GM12878 (cell line): ENCODE measurements at regions not wholly inside any gene's neighbourhood (a gene's known extent, or its start where the extent isn't known, plus 50 kb on each side); places are given as distances from the start of the nearest gene placed in this dataset.

ENCODE experiments used
- ATAC-seq: fragments of 200-7000 bp; cut with Tn5 transposase; 3 replicates; pipeline ENCODE4 v1.9.1; 2020; ENCODE audit warnings: mild to moderate bottlenecking, moderate library complexity
- BruUV-seq: library from RNA; stranded (reverse); fragments of 400-500 nt; replicated peaks from 2 replicates; lab custom pipeline; 2021; lab: Mats Ljungman, UMichigan
- CTCF ChIA-PET: fragments of 300-600 bp; sonication (Branson Sonifier 250); formaldehyde crosslinking; extraction: SDS; loops from one replicate; lab custom pipeline; 2021; ENCODE audit warnings: inconsistent platforms; lab: Yijun Ruan, JAX
- POLR2A ChIA-PET: fragments of 350-600 bp; formaldehyde crosslinking; extraction: SDS; loops from one replicate; lab custom pipeline; 2021; ENCODE audit warnings: inconsistent platforms; lab: Charles Lee
- RAD21 ChIA-PET: fragments of 300-600 bp; sonication (Branson Sonifier 250); formaldehyde crosslinking; loops from one replicate; lab custom pipeline; 2023; ENCODE audit warnings: antibody characterized with exemption; ENCODE audit not compliant: unreplicated experiment; lab: Charles Lee
- SMC1A ChIA-PET: fragments of 300-600 bp; sonication (Branson Sonifier 250); formaldehyde crosslinking; loops from one replicate; lab custom pipeline; 2023; ENCODE audit not compliant: unreplicated experiment, uncharacterized antibody; lab: Charles Lee
- DNase-seq: peaks from one replicate; pipeline ENCODE4 v3.0.0-alpha.2; 2011; ENCODE audit warnings: low read depth, low spot score
- FAIRE-seq: peaks from 3 replicates; lab custom pipeline; 2011; peaks lifted over from hg19 to GRCh38; lab: Jason Lieb, UNC
- H2AFZ ChIP-seq: 2 replicates; pipeline ENCODE4 v1.6.0; 2011; ENCODE audit warnings: low read depth, low read length, control low read depth; ENCODE audit not compliant: control insufficient read depth
- H3K27ac ChIP-seq: 2 replicates; pipeline ENCODE4 v1.5.1; 2011; ENCODE audit warnings: control low read depth; ENCODE audit not compliant: control insufficient read depth, insufficient read depth
- H3K27me3 ChIP-seq, 2 experiments: replicated peaks in 1 of 2; 2 replicates each; pipeline versions ENCODE4 v1.6.0 to v1.6.1; 2011; ENCODE audit warnings: low read length in 1 of 2; ENCODE audit not compliant: control insufficient read depth in 2 of 2, insufficient read depth in 2 of 2
- H3K36me3 ChIP-seq, 2 experiments: 2 replicates each; pipeline ENCODE4 v1.5.1; 2011; ENCODE audit warnings: low read length in 1 of 2; ENCODE audit not compliant: control insufficient read depth in 2 of 2, insufficient read depth in 2 of 2
- H3K4me1 ChIP-seq: 2 replicates; pipeline ENCODE4 v1.6.1; 2011; ENCODE audit warnings: mild to moderate bottlenecking, low read length, moderate library complexity, mixed read lengths; ENCODE audit not compliant: control insufficient read depth, insufficient read depth
- H3K4me2 ChIP-seq: 2 replicates; pipeline ENCODE4 v1.6.0; 2011; ENCODE audit warnings: control low read depth; ENCODE audit not compliant: control insufficient read depth, insufficient read depth
- H3K4me3 ChIP-seq: fragments of 200-600 bp; sonication (generic); 2 replicates; pipeline ENCODE4 v1.5.1; 2016
- H3K79me2 ChIP-seq: 2 replicates; pipeline ENCODE4 v1.6.0; 2011; ENCODE audit warnings: low read length; ENCODE audit not compliant: control insufficient read depth, insufficient read depth
- H3K9ac ChIP-seq: 2 replicates; pipeline ENCODE4 v1.8.0; 2011; ENCODE audit warnings: low read length, control low read depth, mixed read lengths; ENCODE audit not compliant: control insufficient read depth, insufficient read depth
- H3K9me3 ChIP-seq: replicated peaks from 3 replicates; pipeline ENCODE4 v1.5.1; 2011; ENCODE audit warnings: mild to moderate bottlenecking, low read length; ENCODE audit not compliant: control insufficient read depth, insufficient read depth
- H4K20me1 ChIP-seq: 2 replicates; pipeline ENCODE4 v1.6.0; 2011; ENCODE audit not compliant: control insufficient read depth, insufficient read depth
- ATF7 ChIP-seq: fragments of 450-650 bp; IDR thresholded peaks from 2 replicates; pipeline ENCODE4 v1.6.1; 2016; ENCODE audit warnings: low read depth, mild to moderate bottlenecking
- CUX1 ChIP-seq: IDR thresholded peaks from 2 replicates; pipeline ENCODE4 v1.6.1; 2012; ENCODE audit warnings: improper control_type of control experiment, low read depth, low read length; ENCODE audit not compliant: insufficient replicate concordance
- JUNB ChIP-seq: IDR thresholded peaks from 2 replicates; pipeline ENCODE4 v1.6.1; 2016; ENCODE audit warnings: antibody characterized with exemption, mild to moderate bottlenecking
- KAT2A ChIP-seq: conservative IDR thresholded peaks from 2 replicates; pipeline ENCODE4 v1.6.1; 2011; ENCODE audit warnings: low read depth, low read length; ENCODE audit not compliant: control insufficient read depth
- RCOR1 ChIP-seq: conservative IDR thresholded peaks from 2 replicates; pipeline ENCODE4 v1.6.1; 2012; ENCODE audit warnings: low read depth, low read length, improper control_type of control experiment
- STAT3 ChIP-seq: IDR thresholded peaks from 2 replicates; pipeline ENCODE4 v1.6.1; 2011; ENCODE audit warnings: low read depth, low read length, improper control_type of control experiment
- YBX1 ChIP-seq: fragments of 450-650 bp; IDR thresholded peaks from 2 replicates; pipeline ENCODE4 v1.6.1; 2016; ENCODE audit warnings: antibody characterized with exemption
- ZNF24 ChIP-seq: fragments of 450-650 bp; IDR thresholded peaks from 2 replicates; pipeline ENCODE4 v1.6.1; 2017; ENCODE audit warnings: antibody characterized with exemption, mild to moderate bottlenecking
- WGBS: methylation state at CpG from one replicate; pipeline ENCODE4 v1.1.6; 2016; ENCODE audit warnings: low lambda C conversion rate; ENCODE audit not compliant: insufficient replicate concordance, insufficient coverage; ENCODE audit errors: missing lambda C conversion rate; 5-methylcytosine and 5-hydroxymethylcytosine counted together
- in situ Hi-C: fragments of 300-500 bp; cut with MboI; formaldehyde crosslinking; loops from 9 replicates; pipeline ENCODE4 v1.14.3; 2018; ENCODE audit warnings: mixed read lengths
- intact Hi-C: fragments of 100-400 bp; cut with micrococcal nuclease; formaldehyde crosslinking; loops from one replicate; pipeline ENCODE4 v1.14.2; 2022; ENCODE audit not compliant: unreplicated experiment
- TF ChIP-seq, protein P1 (sequence below): IDR thresholded peaks from 2 replicates; pipeline ENCODE4 v1.6.1; 2012; ENCODE audit warnings: mild to moderate bottlenecking, low read depth, low read length

GRCh38 chr14:82073547-82073946, 539.9 kb upstream of the SEL1L start (continued):
- TF ChIP-seq CUX1 (no peak), KAT2A (no peak), YBX1 (no peak), STAT3 (no peak)

- no peak for FAIRE-seq
These were observed 541.9 kb upstream of the SEL1L start for GRCh38 chr14:82075566-82075965.

More at GRCh38 chr14:82075566-82075965, 541.9 kb upstream of the SEL1L start:
- CTCF ChIA-PET: no interaction called here
- peak; percentile 41; the same call in 1 of the 3 replicates for ATAC-seq
- POLR2A ChIA-PET: no interaction called here
- Histone ChIP-seq H3K4me1 (no peaks in the 10 kb centered on the region), H3K9ac (no peak overlapping the region), H3K36me3 (no peaks in the 10 kb centered on the region), H3K27me3 (no peaks in the 10 kb centered on the region; a peak in 1 of 4 replicates), H3K4me2 (no peak overlapping the region), H2AFZ (no peak overlapping the region), H4K20me1 (no peaks in the 10 kb centered on the region), H3K4me3 (no peak overlapping the region), H3K9me3 (no peaks in the 10 kb centered on the region), H3K27ac (no peak overlapping the region), H3K79me2 (no peaks in the 10 kb centered on the region)
- WGBS: 8% methylated on average over 3 of the region's 3 CpGs
- intact Hi-C loops (no loop called here), in situ Hi-C loops (no loop called here)
- no peak for DNase-seq
- TF ChIP-seq JUNB (no peak), RCOR1 (no peak), ZNF24 (no peak), ATF7 (no peak)
- TF ChIP-seq, protein P1, sequence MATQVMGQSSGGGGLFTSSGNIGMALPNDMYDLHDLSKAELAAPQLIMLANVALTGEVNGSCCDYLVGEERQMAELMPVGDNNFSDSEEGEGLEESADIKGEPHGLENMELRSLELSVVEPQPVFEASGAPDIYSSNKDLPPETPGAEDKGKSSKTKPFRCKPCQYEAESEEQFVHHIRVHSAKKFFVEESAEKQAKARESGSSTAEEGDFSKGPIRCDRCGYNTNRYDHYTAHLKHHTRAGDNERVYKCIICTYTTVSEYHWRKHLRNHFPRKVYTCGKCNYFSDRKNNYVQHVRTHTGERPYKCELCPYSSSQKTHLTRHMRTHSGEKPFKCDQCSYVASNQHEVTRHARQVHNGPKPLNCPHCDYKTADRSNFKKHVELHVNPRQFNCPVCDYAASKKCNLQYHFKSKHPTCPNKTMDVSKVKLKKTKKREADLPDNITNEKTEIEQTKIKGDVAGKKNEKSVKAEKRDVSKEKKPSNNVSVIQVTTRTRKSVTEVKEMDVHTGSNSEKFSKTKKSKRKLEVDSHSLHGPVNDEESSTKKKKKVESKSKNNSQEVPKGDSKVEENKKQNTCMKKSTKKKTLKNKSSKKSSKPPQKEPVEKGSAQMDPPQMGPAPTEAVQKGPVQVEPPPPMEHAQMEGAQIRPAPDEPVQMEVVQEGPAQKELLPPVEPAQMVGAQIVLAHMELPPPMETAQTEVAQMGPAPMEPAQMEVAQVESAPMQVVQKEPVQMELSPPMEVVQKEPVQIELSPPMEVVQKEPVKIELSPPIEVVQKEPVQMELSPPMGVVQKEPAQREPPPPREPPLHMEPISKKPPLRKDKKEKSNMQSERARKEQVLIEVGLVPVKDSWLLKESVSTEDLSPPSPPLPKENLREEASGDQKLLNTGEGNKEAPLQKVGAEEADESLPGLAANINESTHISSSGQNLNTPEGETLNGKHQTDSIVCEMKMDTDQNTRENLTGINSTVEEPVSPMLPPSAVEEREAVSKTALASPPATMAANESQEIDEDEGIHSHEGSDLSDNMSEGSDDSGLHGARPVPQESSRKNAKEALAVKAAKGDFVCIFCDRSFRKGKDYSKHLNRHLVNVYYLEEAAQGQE: peak; percentile 98
- RAD21 ChIA-PET: no interaction called here
- SMC1A ChIA-PET: no interaction called here
- no TSS peak for BruUV-seq
